G401.6 (cell line): ENCODE measurements at regions not wholly inside any gene's neighbourhood (a gene's known extent, or its start where the extent isn't known, plus 50 kb on each side); places are given as distances from the start of the nearest gene placed in this dataset.
A peak's percentile ranks its signal among the peaks of the same experiment; 100 is the strongest.
"Not testable (repeated sequence)": the region's sequence is repeated elsewhere in the genome, so short reads cannot be mapped to it uniquely, and the experiment has no call there.

ENCODE experiments used
- FAIRE-seq: peaks from 2 replicates; lab custom pipeline; 2012; peaks lifted over from hg19 to GRCh38; lab: Jason Lieb, UNC

GRCh38 chr7:52352013-52352981 lies 683.1 kb upstream of the POM121L12 start:
- FAIRE-seq = no peak

GRCh38 chr7:52344015-52344414 lies 691.4 kb upstream of the POM121L12 start:
- no peak for FAIRE-seq

DNA sequence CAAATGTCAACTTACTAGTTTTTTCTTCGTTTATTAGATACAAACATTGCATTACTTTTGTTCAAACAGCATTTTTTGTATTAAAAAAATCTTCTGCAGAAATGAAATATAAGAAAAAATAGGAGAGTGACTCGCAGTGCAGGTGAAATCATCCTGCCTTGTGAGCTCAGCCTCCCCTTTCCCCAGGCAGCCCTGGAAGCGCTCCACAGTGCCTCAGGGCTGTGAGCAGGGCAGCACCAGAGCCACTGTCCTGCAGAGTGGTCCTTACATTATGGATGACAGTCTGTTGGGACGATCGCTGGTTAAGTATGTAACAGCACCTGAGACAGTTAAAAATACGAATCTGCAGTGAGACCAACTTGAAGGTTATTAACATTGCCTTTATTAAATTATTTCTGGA lies 695.4 kb upstream of the POM121L12 start:
- FAIRE-seq = no peak

DNA sequence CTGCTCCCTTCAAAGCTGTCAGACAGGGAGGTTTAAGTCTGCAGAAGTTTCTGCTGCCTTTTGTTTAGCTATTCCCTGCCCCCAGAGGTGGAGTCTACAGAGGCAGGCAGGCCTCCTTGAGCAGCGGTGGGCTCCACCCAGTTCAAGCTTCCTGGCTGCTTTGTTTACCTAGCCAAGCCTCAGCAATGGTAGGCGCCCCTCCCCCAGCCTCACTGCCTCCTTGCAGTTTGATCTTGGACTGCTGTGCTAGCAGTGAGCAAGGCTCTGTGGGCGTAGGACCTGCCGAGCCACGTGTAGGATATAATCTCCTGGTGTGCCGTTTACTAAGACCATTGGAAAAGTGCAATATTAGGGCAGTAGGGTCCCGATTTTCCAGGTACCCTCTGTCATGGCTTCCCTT lies 707.1 kb upstream of the POM121L12 start:
- FAIRE-seq = not testable (repeated sequence)

DNA sequence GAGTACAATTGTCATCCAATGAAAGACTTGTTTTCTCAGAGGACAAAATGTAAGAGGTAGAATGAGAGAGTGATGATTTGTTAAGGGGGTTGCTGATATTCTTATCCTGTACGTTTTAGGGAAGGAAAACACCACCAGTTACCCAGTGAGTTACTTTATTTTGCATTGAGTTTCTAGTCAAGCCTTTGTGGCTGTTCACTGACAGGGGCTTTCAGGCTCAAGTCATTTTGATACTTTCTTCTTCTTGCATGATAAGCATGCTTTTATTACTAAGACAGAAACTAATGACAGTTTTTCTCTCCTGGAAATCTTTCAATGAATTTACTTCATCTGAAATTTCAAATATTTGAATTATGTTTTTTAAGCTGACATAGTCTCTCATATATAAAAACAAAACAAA lies 710.2 kb upstream of the POM121L12 start:
- no peak for FAIRE-seq

DNA sequence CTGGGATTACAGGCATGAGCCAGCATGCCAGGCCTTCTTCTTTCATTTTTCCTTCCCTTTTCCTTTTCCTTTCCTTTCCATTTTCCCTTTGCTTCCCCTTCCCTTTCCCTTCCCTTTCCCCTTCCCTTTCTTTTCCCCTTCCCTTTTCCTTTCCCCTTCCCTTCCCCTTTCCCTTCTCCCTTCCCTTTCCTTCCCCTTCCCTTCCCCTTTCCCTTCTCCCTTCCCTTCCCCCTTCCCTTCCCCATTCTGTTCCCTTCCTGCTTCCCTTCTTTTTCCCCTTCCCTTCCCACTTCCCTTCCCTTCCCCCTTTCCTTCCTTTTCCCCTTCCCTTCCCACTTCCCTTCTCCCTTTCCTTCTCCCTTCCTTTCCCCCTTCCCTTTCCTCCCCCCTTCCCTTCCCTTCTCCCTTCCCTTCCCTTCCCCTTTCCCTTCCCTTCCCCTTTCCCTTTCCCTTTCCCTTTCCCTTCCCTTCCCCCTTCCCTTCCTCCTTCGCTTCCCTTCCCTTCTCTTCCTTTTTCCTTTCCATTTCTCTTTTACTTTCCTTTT lies 712.2 kb upstream of the POM121L12 start:
- no peak for FAIRE-seq

GRCh38 chr7:52320610-52321009 lies 714.8 kb upstream of the POM121L12 start:
- no peak for FAIRE-seq

DNA sequence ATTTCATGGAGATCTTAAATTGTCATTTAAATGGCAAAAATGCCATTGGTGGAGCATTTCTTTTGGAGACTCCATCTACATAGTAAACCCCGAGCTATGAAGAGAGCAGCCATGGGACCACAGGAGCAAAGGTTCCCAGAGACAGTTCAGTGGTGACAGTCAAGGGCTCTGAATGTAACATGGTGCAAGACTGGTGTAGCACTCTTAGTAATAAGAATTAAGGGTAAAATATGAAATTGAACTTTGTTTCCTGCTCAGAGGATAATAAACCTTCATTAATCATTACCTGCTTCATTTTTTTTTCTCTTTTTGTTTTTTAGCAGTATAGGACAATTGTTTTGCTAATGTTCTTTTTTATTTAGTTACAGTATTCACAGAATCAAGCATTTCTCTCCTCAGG lies 717.5 kb upstream of the POM121L12 start:
- FAIRE-seq = no peak

- FAIRE-seq = no peak
Observed at GRCh38 chr7:52311886-52312285, 723.5 kb upstream of the POM121L12 start.

- no peak for FAIRE-seq
Observed at GRCh38 chr7:52309631-52310030, 725.8 kb upstream of the POM121L12 start.

DNA sequence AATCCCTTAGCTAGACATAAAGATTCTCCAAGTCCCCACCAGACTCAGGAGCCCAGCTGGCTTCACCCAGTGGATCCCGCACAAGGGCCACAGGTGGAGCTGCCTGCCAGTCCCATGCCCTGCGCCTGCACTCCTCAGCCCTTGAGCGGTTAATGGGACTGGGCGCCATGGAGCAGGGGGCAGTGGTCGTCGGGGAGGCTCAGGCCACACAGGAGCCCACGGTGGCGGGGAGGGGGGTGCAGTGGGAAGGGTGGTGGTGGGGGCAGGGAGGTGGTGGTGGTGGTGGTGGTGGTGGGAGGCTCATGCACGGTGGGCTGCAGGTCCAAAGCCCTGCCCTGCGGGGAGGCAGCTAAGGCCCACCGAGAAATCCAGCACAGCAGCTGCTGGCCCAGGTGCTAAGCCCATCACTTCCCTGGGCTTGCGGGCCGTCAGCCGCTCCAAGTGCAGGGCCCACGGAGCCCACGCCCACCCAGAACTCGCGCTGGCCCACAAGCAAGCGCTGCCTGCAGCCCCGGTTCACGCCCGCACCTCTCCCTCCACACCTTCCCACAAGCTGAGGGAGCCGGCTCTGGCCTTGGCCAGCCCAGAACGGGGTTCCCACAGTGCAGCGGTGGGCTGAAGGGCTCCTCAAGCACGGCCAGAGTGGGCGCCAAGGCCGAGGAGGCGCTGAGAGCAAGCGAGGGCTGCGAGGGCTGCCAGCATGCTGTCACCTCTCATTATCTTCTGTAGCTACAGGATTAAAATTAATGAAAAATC lies 732.5 kb upstream of the POM121L12 start:
- no peak for FAIRE-seq

DNA sequence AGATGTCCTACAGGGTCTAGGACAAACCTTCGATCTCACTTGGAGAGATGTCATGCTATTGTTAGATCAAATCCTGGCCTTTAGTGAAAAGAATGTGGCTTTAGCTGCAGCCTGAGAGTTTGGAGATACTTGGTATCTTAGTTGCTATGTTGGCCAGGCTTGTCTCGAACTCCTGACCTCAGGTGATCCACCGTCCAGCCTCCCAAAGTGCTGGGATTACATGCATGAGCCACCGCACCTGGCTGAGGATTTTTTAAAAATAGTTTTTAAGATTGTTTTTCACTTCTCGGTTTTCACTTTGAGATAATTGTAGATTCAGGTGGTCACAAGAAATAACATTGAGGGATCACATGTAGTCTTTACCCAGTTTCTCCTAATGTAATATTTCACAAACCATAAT lies 738.3 kb upstream of the POM121L12 start:
- FAIRE-seq = no peak

DNA sequence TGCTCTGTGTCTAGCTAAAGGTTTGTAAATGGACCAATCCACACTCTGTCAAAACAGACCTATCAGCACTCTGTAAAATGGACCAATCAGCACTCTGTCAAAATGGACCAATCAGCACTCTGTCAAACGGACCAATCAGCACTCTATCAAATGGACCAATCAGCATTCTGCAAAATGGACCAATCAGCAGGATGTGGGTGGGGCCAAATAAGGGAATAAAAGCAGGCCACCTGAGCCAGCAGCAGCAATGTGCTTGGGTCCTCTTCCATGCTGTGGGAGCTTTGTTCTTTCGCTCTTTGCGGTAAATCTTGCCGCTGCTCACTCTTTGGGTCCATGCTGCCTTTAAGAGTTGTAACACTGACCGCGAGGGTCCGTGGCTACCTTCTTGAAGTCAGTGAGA lies 740.5 kb upstream of the POM121L12 start:
- no peak for FAIRE-seq

DNA sequence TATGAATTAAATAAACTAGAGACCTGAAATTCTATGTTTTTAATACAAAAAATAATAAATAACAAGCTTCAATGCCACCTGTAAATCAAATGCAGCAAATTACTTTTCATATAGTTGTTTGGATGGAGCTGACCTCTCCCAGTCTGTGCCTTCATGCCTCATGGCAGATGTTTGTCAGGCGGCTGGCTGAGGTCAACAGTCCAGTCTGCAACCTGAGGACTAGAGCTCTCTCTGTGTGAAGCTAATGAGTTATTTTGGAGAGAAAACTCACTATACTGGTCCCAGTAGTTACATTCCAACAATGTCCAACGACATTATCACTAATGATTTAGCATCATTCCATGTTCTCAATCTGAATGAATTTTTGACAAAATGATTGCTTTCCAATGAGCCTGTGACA lies 746.2 kb upstream of the POM121L12 start:
- no peak for FAIRE-seq

- peak; percentile 47 for FAIRE-seq
Observed at GRCh38 chr7:52287698-52288097, 747.7 kb upstream of the POM121L12 start.

GRCh38 chr7:52285689-52286088 lies 749.7 kb upstream of the POM121L12 start:
- FAIRE-seq = no peak

GRCh38 chr7:52283335-52283734 lies 752.1 kb upstream of the POM121L12 start:
- no peak for FAIRE-seq

DNA sequence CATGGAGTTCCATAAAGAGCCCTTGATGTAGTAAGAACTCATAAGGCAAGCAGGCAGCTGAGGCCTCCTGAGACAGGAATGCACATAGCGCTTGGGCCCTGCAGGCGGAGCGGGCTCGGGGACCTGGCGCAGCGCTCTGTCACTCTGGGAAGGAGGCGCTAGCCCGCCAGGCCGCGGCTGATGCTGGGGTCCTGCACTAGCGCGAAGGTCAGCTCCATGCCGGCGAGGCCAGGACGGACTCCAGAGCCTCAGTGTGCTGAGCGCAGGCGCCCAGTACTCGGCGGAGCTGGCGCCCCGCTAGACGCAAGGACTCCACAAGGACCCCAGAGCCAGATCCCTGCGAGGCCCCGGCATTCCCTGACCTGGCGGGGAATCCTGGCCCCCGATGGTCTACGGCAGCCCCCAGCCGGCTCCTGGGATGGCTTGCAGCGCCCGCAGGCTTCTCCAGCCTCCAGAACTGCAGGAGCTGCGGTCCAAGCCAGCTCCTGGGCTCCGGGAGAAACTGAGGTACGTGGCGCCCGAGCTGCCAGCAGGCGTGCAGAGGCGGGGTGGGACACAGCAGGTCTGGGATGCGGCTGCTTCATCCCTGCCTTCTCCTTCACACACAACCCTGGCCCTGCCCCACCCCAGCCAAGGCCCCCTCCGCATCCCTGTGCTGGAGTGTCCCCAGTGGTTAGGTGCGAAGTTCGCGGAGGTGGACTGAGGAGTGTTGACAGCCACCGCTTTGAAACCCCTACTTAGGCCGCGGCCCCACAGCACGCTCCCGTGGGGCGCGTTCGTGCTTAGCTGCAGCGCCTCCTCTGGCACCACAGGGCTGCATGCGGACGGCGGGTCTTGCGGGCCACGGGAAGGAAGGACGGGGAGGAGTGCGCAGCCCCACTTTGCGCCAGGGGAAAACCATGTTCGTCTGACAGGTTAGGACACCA lies 761.5 kb upstream of the POM121L12 start:
- no peak for FAIRE-seq

GRCh38 chr7:52271703-52272102 lies 763.7 kb upstream of the POM121L12 start:
- no peak for FAIRE-seq

GRCh38 chr7:52270301-52270700 lies 765.1 kb upstream of the POM121L12 start:
- no peak for FAIRE-seq

- FAIRE-seq = no peak
Observed at GRCh38 chr7:52269669-52270068, 765.8 kb upstream of the POM121L12 start.

- no peak for FAIRE-seq
Observed at GRCh38 chr7:52261057-52261456, 774.4 kb upstream of the POM121L12 start.
